HFF-Myc (cell line): ENCODE measurements at regions not wholly inside any gene's neighbourhood (a gene's known extent, or its start where the extent isn't known, plus 50 kb on each side); places are given as distances from the start of the nearest gene placed in this dataset.

Experiments used
- DNase-seq: peaks from one replicate; pipeline ENCODE4 v3.0.0-alpha.2; 2011; ENCODE audit warnings: low read depth; ENCODE audit errors: extremely low read depth
- H3K4me3 ChIP-seq: replicated peaks from 2 replicates; pipeline ENCODE4 v1.5.1; 2011; ENCODE audit warnings: low read depth, mild to moderate bottlenecking, control low read depth, low read length
- CTCF ChIP-seq: IDR thresholded peaks from 2 replicates; pipeline ENCODE4 v1.5.1; 2012; ENCODE audit warnings: mild to moderate bottlenecking, low read depth, low read length, control low read depth; ENCODE audit errors: missing control alignments

GRCh38 chr6:23311211-23311610 lies 741.8 kb downstream of the HDGFL1 start:
- no peak overlapping the region for H3K4me3 ChIP-seq
- no peak for TF ChIP-seq CTCF
- no peak for DNase-seq

- peak; percentile 22 for DNase-seq
- H3K4me3 ChIP-seq: no peak overlapping the region
- no peak for TF ChIP-seq CTCF
These were observed 746.8 kb downstream of the HDGFL1 start for GRCh38 chr6:23316131-23316530.

GRCh38 chr6:23316931-23317330 lies 747.6 kb downstream of the HDGFL1 start:
- no peak for TF ChIP-seq CTCF
- no peak for DNase-seq

GRCh38 chr6:23319582-23319981 lies 750.2 kb downstream of the HDGFL1 start:
- no peak for DNase-seq
- H3K4me3 ChIP-seq: no peak overlapping the region
- no peak for TF ChIP-seq CTCF

More at GRCh38 chr6:23316931-23317330, 747.6 kb downstream of the HDGFL1 start:
- no peak overlapping the region for H3K4me3 ChIP-seq

- H3K4me3 ChIP-seq: no peak overlapping the region
- no peak for TF ChIP-seq CTCF
- no peak for DNase-seq
These were observed 751.2 kb downstream of the HDGFL1 start for GRCh38 chr6:23320471-23321015.

- no peak overlapping the region for H3K4me3 ChIP-seq
- TF ChIP-seq CTCF: no peak
- DNase-seq: no peak
These were observed 754.5 kb downstream of the HDGFL1 start for GRCh38 chr6:23323897-23324296.

- no peak for DNase-seq
- H3K4me3 ChIP-seq: no peak overlapping the region
- TF ChIP-seq CTCF: no peak
These were observed 755.7 kb downstream of the HDGFL1 start for GRCh38 chr6:23325065-23325464.
